ENCODE measurements at regions not wholly inside any gene's neighbourhood (a gene's known extent, or its start where the extent isn't known, plus 50 kb on each side); places are given as distances from the start of the nearest gene placed in this dataset.

DNA sequence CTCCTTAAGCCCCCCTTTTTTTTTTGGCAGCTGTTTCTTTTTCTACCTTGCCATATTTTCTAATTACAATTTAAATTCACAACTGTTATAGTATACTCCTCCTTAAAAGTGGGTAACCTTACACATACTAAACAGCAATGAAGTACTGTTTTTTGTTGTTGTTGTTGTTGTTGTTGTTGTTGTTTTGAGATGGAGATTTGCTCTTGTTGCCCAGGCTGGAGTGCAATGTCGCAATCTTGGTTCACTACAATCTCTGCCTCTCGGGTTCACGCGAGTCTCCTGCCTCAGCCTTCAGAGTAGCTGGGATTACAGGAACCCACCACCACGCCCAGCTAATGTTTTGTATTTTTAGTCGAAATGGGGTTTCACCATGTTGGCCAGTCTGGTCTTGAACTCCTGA lies 669.1 kb upstream of the CDH6 start:
- POLR2A ChIA-PET, result no interaction called here
- TF ChIP-seq SIN3A (IDR thresholded peaks at IDR 0.05; ENCODE audit: borderline replicate concordance, low read depth, low read length) (no peak), CHD2 (IDR thresholded peaks at IDR 0.05; ENCODE audit: low read length, partially characterized antibody) (no peak), RAD21 (IDR thresholded peaks at IDR 0.05; ENCODE audit: low read length) (no peak), PBX3 (IDR thresholded peaks at IDR 0.05) (no peak), RFX5 (IDR thresholded peaks at IDR 0.05; ENCODE audit: low read length) (no peak), JUND (IDR thresholded peaks at IDR 0.05) (no peak), ZBTB33 (IDR thresholded peaks at IDR 0.05; ENCODE audit: borderline replicate concordance, low read depth) (no peak), GABPA (IDR thresholded peaks at IDR 0.05; ENCODE audit: low read depth) (no peak), EP300 (IDR thresholded peaks at IDR 0.05; ENCODE audit: borderline replicate concordance in 1 of 2, low read depth in 1 of 2, low read length in 1 of 2) (no peak), MXI1 (IDR thresholded peaks at IDR 0.05; ENCODE audit: low read depth, low read length) (no peak), FOXM1 (IDR thresholded peaks at IDR 0.05; ENCODE audit: low read depth) (no peak), ELF1 (IDR thresholded peaks at IDR 0.05) (no peak), TAF1 (IDR thresholded peaks at IDR 0.05; ENCODE audit: borderline replicate concordance, low read depth, low read length) (no peak), TCF12 (IDR thresholded peaks at IDR 0.05) (no peak), NFIC (IDR thresholded peaks at IDR 0.05; ENCODE audit: borderline replicate concordance) (no peak)
- TF ChIP-seq, protein P1, sequence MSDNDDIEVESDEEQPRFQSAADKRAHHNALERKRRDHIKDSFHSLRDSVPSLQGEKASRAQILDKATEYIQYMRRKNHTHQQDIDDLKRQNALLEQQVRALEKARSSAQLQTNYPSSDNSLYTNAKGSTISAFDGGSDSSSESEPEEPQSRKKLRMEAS (IDR thresholded peaks at IDR 0.05; ENCODE audit: low read depth), result no peak
- TF ChIP-seq, protein P2, sequence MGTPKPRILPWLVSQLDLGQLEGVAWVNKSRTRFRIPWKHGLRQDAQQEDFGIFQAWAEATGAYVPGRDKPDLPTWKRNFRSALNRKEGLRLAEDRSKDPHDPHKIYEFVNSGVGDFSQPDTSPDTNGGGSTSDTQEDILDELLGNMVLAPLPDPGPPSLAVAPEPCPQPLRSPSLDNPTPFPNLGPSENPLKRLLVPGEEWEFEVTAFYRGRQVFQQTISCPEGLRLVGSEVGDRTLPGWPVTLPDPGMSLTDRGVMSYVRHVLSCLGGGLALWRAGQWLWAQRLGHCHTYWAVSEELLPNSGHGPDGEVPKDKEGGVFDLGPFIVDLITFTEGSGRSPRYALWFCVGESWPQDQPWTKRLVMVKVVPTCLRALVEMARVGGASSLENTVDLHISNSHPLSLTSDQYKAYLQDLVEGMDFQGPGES (IDR thresholded peaks at IDR 0.05; ENCODE audit: low read depth, low read length), result no peak
- Histone ChIP-seq H3K79me2 (ENCODE audit: insufficient read depth) (no peaks in the 10 kb centered on the region), H3K36me3 (replicated peaks in 1 of 2; ENCODE audit: control insufficient read depth in 1 of 2, insufficient read depth in 2 of 2, low read length in 1 of 2) (no peaks in the 10 kb centered on the region), H3K4me2 (no peak overlapping the region), H4K20me1 (ENCODE audit: insufficient read depth) (no peaks in the 10 kb centered on the region), H3K27me3 (ENCODE audit: insufficient read depth) (no peaks in the 10 kb centered on the region), H3K27ac (ENCODE audit: low read depth in 2 of 2, low read length in 1 of 2) (no peak overlapping the region), H3K9me2 (no peaks in the 10 kb centered on the region), H3K4me3 (ENCODE audit: low read depth in 2 of 2, low read length in 1 of 2) (no peak overlapping the region), H3F3A (replicated peaks; ENCODE audit: insufficient read depth) (no peaks in the 10 kb centered on the region), H3K9ac (no peak overlapping the region), H3K9me3 (no peaks in the 10 kb centered on the region), H3K4me1 (ENCODE audit: control insufficient read depth in 1 of 2, insufficient read depth in 2 of 2, low read depth in 1 of 2, low read length in 1 of 2) (no peaks in the 10 kb centered on the region), H2AFZ (ENCODE audit: low read depth) (no peak overlapping the region)
- 17% methylated on average over 6 of the region's 6 CpGs for WGBS (ENCODE audit: low lambda C conversion rate)
- CTCF ChIA-PET, result no interaction called here
- DNase-seq, result no peak

All from SK-N-SH (cell line).